Left colon (tissue), 2 donors: ENCODE measurements at regions not wholly inside any gene's neighbourhood (a gene's known extent, or its start where the extent isn't known, plus 50 kb on each side); places are given as distances from the start of the nearest gene placed in this dataset.

Experiments
- ATAC-seq: fragments of 200-7000 bp; cut with Tn5 transposase; one replicate; pipeline ENCODE4 v1.9.1; 2020; ENCODE audit warnings: mild to moderate bottlenecking, moderate library complexity
- DNase-seq, 2 donors: peaks; one replicate each; pipeline ENCODE4 v3.0.0-alpha.2; 2020
- intact Hi-C, 2 donors: fragments of 100-400 bp; cut with DNase I in 1 of 2; cut with micrococcal nuclease in 1 of 2; formaldehyde crosslinking; loops; one replicate each; pipeline versions ENCODE4 v1.11.2 to v1.14.0; 2022; cut with DNase I, micrococcal nuclease
- donor health status: DM: no; HTN: no; CAD: no.
- donor health status: DM: yes; HTN: yes; CAD: no.

GRCh38 chr11:11148104-11148509, 204.9 kb downstream of the CSNK2A3 start:
- peak; percentile 31 for ATAC-seq
- intact Hi-C loops: no loop called here
- peak; percentile 30 to 71 for DNase-seq

GRCh38 chr11:11146830-11147229, 206.2 kb downstream of the CSNK2A3 start:
- intact Hi-C loops: no loop called here
- DNase-seq (no peak), ATAC-seq (no peak)

GRCh38 chr11:11143849-11144248, 209.2 kb downstream of the CSNK2A3 start:
- DNase-seq (no peak), ATAC-seq (no peak)
- intact Hi-C loops: no loop called here

- DNase-seq: no peak
- intact Hi-C loops: no loop called here
- ATAC-seq: no peak
These were observed 210.6 kb downstream of the CSNK2A3 start for GRCh38 chr11:11142430-11142829.

- intact Hi-C loops: no loop called here
- no peak for DNase-seq
- no peak for ATAC-seq
These were observed 212.0 kb downstream of the CSNK2A3 start for GRCh38 chr11:11141065-11141464.

DNA sequence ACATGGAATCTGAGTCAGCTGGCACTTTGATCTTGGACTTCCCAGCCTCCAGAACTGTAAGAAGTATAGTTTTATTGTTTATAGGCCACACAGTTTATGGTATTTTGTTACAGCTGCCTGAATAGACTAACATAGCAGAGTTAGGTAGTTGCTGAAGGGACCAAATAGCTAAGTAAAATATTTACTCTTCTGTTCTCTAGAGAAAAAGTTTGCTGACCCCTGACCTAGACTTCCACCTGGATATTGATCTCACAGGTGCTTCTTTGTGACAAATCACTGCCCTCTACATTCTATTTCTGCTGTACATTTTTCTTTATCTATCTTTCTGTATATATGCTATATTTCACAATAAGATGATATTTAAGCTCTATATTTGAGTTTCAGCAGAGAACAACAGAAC, 212.5 kb downstream of the CSNK2A3 start:
- no peak for ATAC-seq
- intact Hi-C loops: no loop called here
- DNase-seq: no peak

GRCh38 chr11:11137339-11137738, 215.7 kb downstream of the CSNK2A3 start:
- ATAC-seq (no peak), DNase-seq (no peak)
- intact Hi-C loops: no loop called here

GRCh38 chr11:11135820-11136476, 217.1 kb downstream of the CSNK2A3 start:
- no peak for ATAC-seq
- DNase-seq: no peak
- intact Hi-C loops: no loop called here

DNA sequence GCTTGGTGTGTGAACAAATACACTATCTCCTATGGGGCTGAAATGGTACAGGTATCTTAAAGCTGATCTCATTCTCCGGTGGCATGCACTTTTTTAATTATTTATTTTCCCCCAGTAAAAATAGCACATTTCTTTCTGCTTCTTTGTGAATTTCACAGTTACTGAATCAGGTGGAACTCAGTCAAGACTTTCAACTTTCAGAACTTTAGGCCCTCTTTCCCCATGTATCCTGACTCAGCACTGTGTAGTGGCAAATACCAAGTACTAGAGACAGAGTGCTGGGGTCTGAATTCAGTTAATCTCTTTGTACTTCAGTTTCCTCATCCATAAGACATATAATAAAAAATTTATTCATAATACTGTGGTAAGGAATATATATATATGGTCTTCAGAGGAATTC, 223.9 kb downstream of the CSNK2A3 start:
- intact Hi-C loops: no loop called here
- ATAC-seq: no peak
- DNase-seq: no peak

DNA sequence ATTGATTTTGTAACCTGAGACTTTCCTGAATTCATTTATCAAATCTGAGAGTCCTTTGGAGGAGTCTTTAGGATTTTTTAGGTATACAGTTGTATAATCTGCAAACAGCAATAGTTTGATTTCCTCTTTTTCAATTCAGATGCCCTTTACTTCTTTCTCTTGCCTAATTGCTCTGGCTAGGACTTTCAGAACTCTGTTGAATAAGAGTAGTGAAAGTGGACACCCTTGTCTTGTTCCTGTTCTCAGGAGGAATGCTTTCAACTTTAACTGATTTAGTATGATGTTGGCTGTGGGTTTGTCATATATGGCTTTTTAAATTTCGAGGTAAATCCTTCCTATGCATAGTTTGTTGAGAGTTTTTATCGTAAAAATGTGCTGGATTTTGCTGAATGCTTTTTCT, 227.4 kb downstream of the CSNK2A3 start:
- intact Hi-C loops: no loop called here
- no peak for DNase-seq
- ATAC-seq: no peak

DNA sequence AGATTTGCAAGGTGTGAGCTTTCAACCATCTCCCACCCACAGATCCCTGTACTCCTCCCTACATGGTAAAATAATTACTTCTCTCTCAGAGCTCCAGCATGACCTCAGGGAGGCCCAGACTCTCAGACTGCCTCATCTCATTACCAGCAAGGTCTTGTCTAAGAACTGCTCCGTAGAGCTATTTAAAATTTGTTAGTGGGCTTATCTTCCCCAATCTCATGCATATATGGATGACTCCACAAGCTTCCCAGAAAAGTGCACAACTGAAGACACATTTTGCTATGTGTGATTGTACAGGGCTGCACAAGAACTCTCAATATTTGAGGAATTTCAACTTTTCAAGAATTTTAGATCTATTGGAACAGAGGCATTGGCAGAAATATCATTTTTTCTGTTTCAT, 230.3 kb downstream of the CSNK2A3 start:
- ATAC-seq: no peak
- intact Hi-C loops: no loop called here
- DNase-seq: no peak

- ATAC-seq (no peak), DNase-seq (no peak)
- intact Hi-C loops: no loop called here
These were observed 233.1 kb downstream of the CSNK2A3 start for GRCh38 chr11:11119917-11120316.

GRCh38 chr11:11117730-11118129, 235.3 kb downstream of the CSNK2A3 start:
- DNase-seq (no peak), ATAC-seq (no peak)
- intact Hi-C loops: no loop called here

DNA sequence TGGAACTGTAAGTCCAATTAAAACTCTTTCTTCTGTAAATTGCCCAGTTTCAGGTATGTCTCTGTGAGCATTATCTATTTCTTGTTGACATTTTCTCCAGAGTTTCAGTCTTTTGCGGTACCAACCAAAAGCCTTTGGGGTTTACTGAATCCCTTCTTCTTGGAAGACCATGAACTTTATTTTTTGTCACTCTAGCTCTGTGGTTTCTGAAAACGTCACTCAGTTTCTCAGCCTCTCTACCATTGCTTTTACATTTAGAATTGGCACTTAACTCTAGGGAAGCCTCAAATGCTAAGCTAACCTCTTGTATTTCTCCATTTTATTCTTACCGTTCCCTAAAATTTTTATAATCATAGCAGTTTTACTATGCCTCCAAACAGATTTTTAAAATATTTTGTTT, 237.6 kb downstream of the CSNK2A3 start:
- intact Hi-C loops: no loop called here
- no peak for DNase-seq
- no peak for ATAC-seq

DNA sequence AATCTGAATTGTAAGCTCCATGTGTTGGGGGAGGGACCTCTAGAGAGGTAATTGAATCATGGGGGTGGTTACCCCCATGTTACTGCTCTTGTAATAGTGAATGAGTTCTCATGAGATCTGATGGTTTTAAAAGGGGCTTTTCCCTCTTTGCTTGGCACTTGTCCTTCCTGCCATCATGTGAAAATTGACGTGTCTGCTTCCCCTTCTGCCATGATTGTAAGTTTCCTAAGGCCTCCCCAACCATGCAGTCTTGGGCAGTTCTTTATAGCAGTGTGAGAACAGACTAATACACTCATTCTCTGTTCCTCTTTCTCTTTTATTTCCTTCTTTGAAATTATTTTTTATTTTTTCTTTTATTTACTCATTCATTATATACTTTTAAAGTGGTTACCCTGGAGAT, 239.4 kb downstream of the CSNK2A3 start:
- ATAC-seq: no peak
- no peak for DNase-seq
- intact Hi-C loops: no loop called here

- intact Hi-C loops: no loop called here
- DNase-seq (no peak), ATAC-seq (no peak)
These were observed 245.0 kb downstream of the CSNK2A3 start for GRCh38 chr11:11108026-11108425.

GRCh38 chr11:11107076-11107723, 245.8 kb downstream of the CSNK2A3 start:
- ATAC-seq: no peak
- intact Hi-C loops: no loop called here
- no peak for DNase-seq

- intact Hi-C loops: no loop called here
- no peak for DNase-seq
- no peak for ATAC-seq
These were observed 247.5 kb upstream of the ZBED5 start for GRCh38 chr11:11105361-11105760.

- intact Hi-C loops: no loop called here
- ATAC-seq: no peak
- no peak for DNase-seq
These were observed 238.2 kb upstream of the ZBED5 start for GRCh38 chr11:11095831-11096723.

- DNase-seq (no peak), ATAC-seq (no peak)
- intact Hi-C loops: no loop called here
These were observed 232.6 kb upstream of the ZBED5 start for GRCh38 chr11:11090495-11090894.
